Smooth muscle cell (in vitro differentiated cells): ENCODE measurements at regions not wholly inside any gene's neighbourhood (a gene's known extent, or its start where the extent isn't known, plus 50 kb on each side); places are given as distances from the start of the nearest gene placed in this dataset.

ENCODE experiments used
- DNase-seq: peaks from one replicate; lab custom pipeline; 2025; ENCODE audit not compliant: unreplicated experiment; lab: John Stamatoyannopoulos, UW
- H2AFZ ChIP-seq: fragments of 200-600 bp; sonication (generic); 2 replicates; pipeline ENCODE4 v1.6.0; 2016; ENCODE audit warnings: antibody characterized with exemption, low read depth, mild to moderate bottlenecking
- H3F3A ChIP-seq: fragments of 200-600 bp; sonication (generic); 2 replicates; pipeline ENCODE4 v1.6.0; 2017; ENCODE audit warnings: antibody characterized with exemption, low read depth
- H3K27ac ChIP-seq: fragments of 200-600 bp; sonication (generic); 2 replicates; pipeline ENCODE4 v1.5.1; 2016; ENCODE audit warnings: low read depth, mild to moderate bottlenecking
- H3K27me3 ChIP-seq: fragments of 200-600 bp; sonication (generic); 2 replicates; pipeline ENCODE4 v1.6.1; 2016; ENCODE audit warnings: low read depth, mild to moderate bottlenecking
- H3K36me3 ChIP-seq: fragments of 200-600 bp; sonication (generic); 2 replicates; pipeline ENCODE4 v1.5.1; 2016; ENCODE audit warnings: low read depth
- H3K4me1 ChIP-seq: fragments of 200-600 bp; sonication (generic); 2 replicates; pipeline ENCODE4 v1.5.1; 2016; ENCODE audit warnings: low read depth
- H3K4me2 ChIP-seq: fragments of 200-600 bp; sonication (generic); 2 replicates; pipeline ENCODE4 v1.6.0; 2016; ENCODE audit warnings: mild to moderate bottlenecking
- H3K4me3 ChIP-seq: fragments of 200-600 bp; sonication (generic); 2 replicates; pipeline ENCODE4 v1.5.1; 2016; ENCODE audit warnings: mild to moderate bottlenecking
- H3K79me2 ChIP-seq: fragments of 200-600 bp; sonication (generic); 2 replicates; pipeline ENCODE4 v1.6.0; 2016; ENCODE audit warnings: low read depth, mild to moderate bottlenecking
- H3K9ac ChIP-seq: fragments of 200-600 bp; sonication (generic); 2 replicates; pipeline ENCODE4 v1.6.0; 2016; ENCODE audit warnings: low read depth
- H3K9me3 ChIP-seq: fragments of 200-600 bp; sonication (generic); replicated peaks from 2 replicates; pipeline ENCODE4 v1.5.1; 2016; ENCODE audit warnings: low read depth
- H4K20me1 ChIP-seq: fragments of 200-600 bp; sonication (generic); 2 replicates; pipeline ENCODE4 v1.6.0; 2016; ENCODE audit warnings: low read depth
- WGBS: methylation state at CpG from one replicate; pipeline ENCODE4 v1.1.7; 2016; ENCODE audit warnings: low lambda C conversion rate; 5-methylcytosine and 5-hydroxymethylcytosine counted together
- TF ChIP-seq, protein P1 (sequence below): fragments of 200-600 bp; sonication (generic); IDR thresholded peaks from 2 replicates; pipeline ENCODE4 v1.5.1; 2017; ENCODE audit warnings: borderline replicate concordance, mild to moderate bottlenecking, antibody characterized with exemption; ENCODE audit not compliant: insufficient read depth, poor library complexity, severe bottlenecking

DNA sequence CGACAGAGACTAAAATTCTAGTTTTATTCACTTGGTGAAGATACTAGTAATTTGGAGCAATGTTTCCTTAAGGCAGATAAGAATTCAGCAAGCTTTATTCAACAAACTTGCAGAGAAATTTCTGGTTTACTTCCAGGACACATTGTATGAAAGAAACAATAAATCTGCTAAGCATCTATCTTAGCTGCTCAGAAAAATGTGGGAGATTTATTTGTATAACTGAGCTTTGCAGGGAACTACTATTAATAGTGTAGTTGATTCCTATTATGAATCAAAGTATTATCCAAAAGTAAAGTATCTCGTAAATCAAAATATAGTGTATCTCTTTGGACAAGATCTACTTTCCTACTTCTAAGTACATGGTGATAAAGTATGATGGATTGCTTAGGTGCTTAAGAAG, 239.4 kb upstream of the TMTC1 start:
- no peak overlapping the region for H3K4me3 ChIP-seq
- H3K79me2 ChIP-seq = no peaks in the 10 kb centered on the region
- 80% methylated on average over 2 of the region's 2 CpGs for WGBS
- TF ChIP-seq, protein P1, sequence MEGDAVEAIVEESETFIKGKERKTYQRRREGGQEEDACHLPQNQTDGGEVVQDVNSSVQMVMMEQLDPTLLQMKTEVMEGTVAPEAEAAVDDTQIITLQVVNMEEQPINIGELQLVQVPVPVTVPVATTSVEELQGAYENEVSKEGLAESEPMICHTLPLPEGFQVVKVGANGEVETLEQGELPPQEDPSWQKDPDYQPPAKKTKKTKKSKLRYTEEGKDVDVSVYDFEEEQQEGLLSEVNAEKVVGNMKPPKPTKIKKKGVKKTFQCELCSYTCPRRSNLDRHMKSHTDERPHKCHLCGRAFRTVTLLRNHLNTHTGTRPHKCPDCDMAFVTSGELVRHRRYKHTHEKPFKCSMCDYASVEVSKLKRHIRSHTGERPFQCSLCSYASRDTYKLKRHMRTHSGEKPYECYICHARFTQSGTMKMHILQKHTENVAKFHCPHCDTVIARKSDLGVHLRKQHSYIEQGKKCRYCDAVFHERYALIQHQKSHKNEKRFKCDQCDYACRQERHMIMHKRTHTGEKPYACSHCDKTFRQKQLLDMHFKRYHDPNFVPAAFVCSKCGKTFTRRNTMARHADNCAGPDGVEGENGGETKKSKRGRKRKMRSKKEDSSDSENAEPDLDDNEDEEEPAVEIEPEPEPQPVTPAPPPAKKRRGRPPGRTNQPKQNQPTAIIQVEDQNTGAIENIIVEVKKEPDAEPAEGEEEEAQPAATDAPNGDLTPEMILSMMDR = no peak
- no peaks in the 10 kb centered on the region for H4K20me1 ChIP-seq
- H3K9ac ChIP-seq = no peak overlapping the region
- no peak for DNase-seq
- peaks cover 10% of the 10 kb centered on the region for H3F3A ChIP-seq
- H3K4me1 ChIP-seq = peaks cover 4% of the 10 kb centered on the region
- no peaks in the 10 kb centered on the region for H3K9me3 ChIP-seq
- no peak overlapping the region for H3K27ac ChIP-seq
- no peaks in the 10 kb centered on the region for H3K27me3 ChIP-seq
- H3K4me2 ChIP-seq = no peak overlapping the region
- no peaks in the 10 kb centered on the region for H3K36me3 ChIP-seq
- H2AFZ ChIP-seq = no peak overlapping the region

DNA sequence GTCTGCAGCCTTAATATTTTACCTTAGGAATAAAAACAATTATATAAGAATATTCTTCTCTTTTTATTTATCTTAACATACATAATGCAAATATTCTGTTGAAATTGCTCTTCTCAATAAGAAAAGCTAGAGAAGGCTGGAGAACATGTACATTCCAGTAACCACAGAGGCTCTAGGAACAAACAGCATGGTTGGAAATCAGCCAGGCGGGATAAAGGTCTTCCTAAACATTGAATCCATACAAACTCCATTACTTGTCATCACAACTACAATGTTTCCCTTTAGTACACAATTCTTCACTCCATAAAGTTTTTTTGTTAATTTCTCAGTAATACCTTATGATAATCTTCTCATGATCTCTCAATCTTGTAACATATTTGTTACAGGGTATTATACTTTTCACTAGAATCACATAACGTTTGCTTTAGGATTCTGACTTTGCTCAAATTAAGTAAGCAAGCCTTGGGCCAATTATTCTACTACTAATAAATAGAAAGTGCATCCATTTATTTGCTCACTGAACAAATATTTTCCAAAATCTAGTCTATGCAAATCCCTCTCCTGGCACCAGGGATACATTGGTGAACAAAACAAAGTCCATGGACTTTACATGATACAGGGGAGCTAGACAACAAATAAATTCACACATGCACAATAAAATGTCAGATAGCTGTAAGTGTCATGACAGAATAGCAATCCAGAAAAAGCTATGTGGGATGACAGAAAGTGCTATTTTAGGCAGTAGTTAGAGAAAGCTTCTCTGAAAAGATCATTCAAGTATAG, 237.5 kb upstream of the TMTC1 start:
- Histone ChIP-seq H3K4me3 (no peak overlapping the region), H3F3A (peaks cover 3% of the 10 kb centered on the region), H3K36me3 (no peaks in the 10 kb centered on the region), H3K27me3 (no peaks in the 10 kb centered on the region), H3K9me3 (no peaks in the 10 kb centered on the region), H3K27ac (peak overlapping the region; percentile 32), H3K9ac (no peak overlapping the region), H4K20me1 (no peaks in the 10 kb centered on the region), H3K79me2 (no peaks in the 10 kb centered on the region), H3K4me1 (no peaks in the 10 kb centered on the region), H3K4me2 (peak overlapping the region; percentile 36), H2AFZ (no peak overlapping the region)
- WGBS = 44% methylated on average over 2 of the region's 2 CpGs
- TF ChIP-seq, protein P1 = no peak
- no peak for DNase-seq

DNA sequence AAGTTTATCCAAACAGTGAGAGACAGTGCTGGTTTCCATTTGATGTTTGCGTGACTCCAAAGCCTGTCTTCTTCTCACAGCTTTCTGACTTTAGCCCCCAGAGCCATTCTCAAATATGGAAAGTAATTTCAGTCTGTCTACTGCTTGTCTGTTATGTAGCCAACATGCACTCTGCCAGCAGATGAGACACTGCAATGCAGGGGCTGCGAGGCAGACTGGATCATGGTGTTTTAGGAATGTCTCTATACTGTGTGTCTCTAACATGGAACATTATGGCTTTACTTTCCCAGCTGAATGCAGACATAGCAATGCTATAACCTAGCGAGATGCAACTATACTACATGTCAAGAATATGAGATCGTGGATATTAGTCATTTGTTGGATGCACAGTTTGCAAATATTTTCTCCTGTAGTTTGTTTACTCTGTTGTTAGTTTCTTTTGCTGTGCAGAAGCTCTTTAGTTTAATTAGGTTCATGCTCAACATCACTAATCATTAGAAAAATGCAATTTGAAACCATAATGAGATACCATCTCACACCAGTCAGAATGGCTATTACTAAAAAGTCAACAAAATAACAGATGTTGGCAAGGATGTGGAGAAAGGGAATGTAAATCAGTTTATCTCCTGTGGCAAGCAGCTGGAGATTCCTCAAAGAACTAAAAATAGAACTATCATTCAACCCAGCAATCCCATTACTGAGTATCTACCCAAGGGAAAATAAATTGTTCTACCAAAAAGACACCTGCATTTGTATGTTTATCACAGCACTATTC, 235.8 kb upstream of the TMTC1 start:
- no peak overlapping the region for H3K9ac ChIP-seq
- H3K79me2 ChIP-seq = no peaks in the 10 kb centered on the region
- H3K36me3 ChIP-seq = no peaks in the 10 kb centered on the region
- peak overlapping the region; percentile 8 for H2AFZ ChIP-seq
- no peaks in the 10 kb centered on the region for H4K20me1 ChIP-seq
- peak overlapping the region; percentile 36 for H3K4me2 ChIP-seq
- H3K4me1 ChIP-seq = peaks cover 3% of the 10 kb centered on the region
- no peaks in the 10 kb centered on the region for H3K27me3 ChIP-seq
- TF ChIP-seq, protein P1 = no peak
- H3K9me3 ChIP-seq = no peaks in the 10 kb centered on the region
- no peaks in the 10 kb centered on the region for H3F3A ChIP-seq
- no peak for DNase-seq
- 24% methylated on average over 4 of the region's 4 CpGs for WGBS
- H3K4me3 ChIP-seq = no peak overlapping the region
- H3K27ac ChIP-seq = peak overlapping the region; percentile 58
